SK-N-SH (cell line): ENCODE measurements at regions not wholly inside any gene's neighbourhood (a gene's known extent, or its start where the extent isn't known, plus 50 kb on each side); places are given as distances from the start of the nearest gene placed in this dataset.

Experiments
- CTCF ChIA-PET: fragments of 300-600, 350-600 bp; formaldehyde crosslinking; extraction: SDS; loops from one replicate; lab custom pipeline; 2021; lab: Yijun Ruan, JAX
- POLR2A ChIA-PET: fragments of 350-600 bp; sonication (Branson Sonifier 250); formaldehyde crosslinking; extraction: SDS; loops from one replicate; lab custom pipeline; 2020; ENCODE audit warnings: antibody characterized with exemption, inconsistent platforms; lab: Yijun Ruan, JAX
- DNase-seq: peaks from one replicate; pipeline ENCODE4 v3.0.0; 2012
- H2AFZ ChIP-seq: fragments of 200-600 bp; sonication (generic); 2 replicates; pipeline ENCODE4 v1.8.1; 2016; ENCODE audit warnings: antibody characterized with exemption, mild to moderate bottlenecking, low read depth
- H3F3A ChIP-seq: fragments of 200-600 bp; sonication (generic); replicated peaks from 2 replicates; pipeline ENCODE3; 2016; ENCODE audit warnings: antibody characterized with exemption, mild to moderate bottlenecking; ENCODE audit not compliant: insufficient read depth
- H3K27ac ChIP-seq, 2 experiments: fragments of 200-500 bp in 1 of 2; fragments of 200-600 bp in 1 of 2; sonication (Bioruptor generic) in 1 of 2; sonication (generic), shearing (Covaris generic) in 1 of 2; 2 replicates each; pipeline versions ENCODE4 v1.5.1 to v1.6.1; 2014 to 2016; ENCODE audit warnings: low read depth in 2 of 2, inconsistent platforms in 1 of 2, low read length in 1 of 2, mild to moderate bottlenecking in 1 of 2, mixed read lengths in 1 of 2
- H3K27me3 ChIP-seq: fragments of 200-600 bp; sonication (generic), shearing (Covaris generic); 2 replicates; pipeline ENCODE4 v1.6.1; 2016; ENCODE audit warnings: mixed run types; ENCODE audit not compliant: insufficient read depth
- H3K36me3 ChIP-seq, 2 experiments: fragments of 200-500 bp in 1 of 2; fragments of 200-600 bp in 1 of 2; sonication (Bioruptor generic) in 1 of 2; sonication (generic) in 1 of 2; replicated peaks in 1 of 2; 2 replicates each; pipeline versions ENCODE3 to v1.5.1; 2014 to 2016; ENCODE audit warnings: low read length in 1 of 2, mild to moderate bottlenecking in 1 of 2; ENCODE audit not compliant: insufficient read depth in 2 of 2, control insufficient read depth in 1 of 2
- H3K4me1 ChIP-seq, 2 experiments: fragments of 200-500 bp in 1 of 2; fragments of 200-600 bp in 1 of 2; sonication (Bioruptor generic) in 1 of 2; sonication (generic), shearing (Covaris generic) in 1 of 2; 2 replicates each; pipeline versions ENCODE4 v1.5.1 to v1.6.1; 2014 to 2016; ENCODE audit warnings: low read depth in 1 of 2, low read length in 1 of 2, mixed run types in 1 of 2; ENCODE audit not compliant: insufficient read depth in 2 of 2, control insufficient read depth in 1 of 2
- H3K4me2 ChIP-seq: fragments of 200-600 bp; sonication (generic), shearing (Covaris generic); 2 replicates; pipeline ENCODE4 v1.6.1; 2017; ENCODE audit warnings: mixed run types
- H3K4me3 ChIP-seq, 2 experiments: fragments of 200-500 bp in 1 of 2; fragments of 200-600 bp in 1 of 2; sonication (Bioruptor generic) in 1 of 2; sonication (generic), shearing (Covaris generic) in 1 of 2; 2 replicates each; pipeline versions ENCODE4 v1.5.1 to v1.8.1; 2014 to 2016; ENCODE audit warnings: low read depth in 2 of 2, inconsistent platforms in 1 of 2, low read length in 1 of 2, mild to moderate bottlenecking in 1 of 2, mixed read lengths in 1 of 2, moderate library complexity in 1 of 2
- H3K79me2 ChIP-seq: fragments of 200-600 bp; sonication (generic); 2 replicates; pipeline ENCODE4 v1.8.1; 2017; ENCODE audit warnings: mild to moderate bottlenecking; ENCODE audit not compliant: insufficient read depth
- H3K9ac ChIP-seq: fragments of 200-600 bp; sonication (generic); 2 replicates; pipeline ENCODE4 v1.6.1; 2017; ENCODE audit warnings: mixed run types
- H3K9me2 ChIP-seq: fragments of 200-600 bp; sonication (generic); 2 replicates; pipeline ENCODE4 v1.6.1; 2017; ENCODE audit warnings: mixed run types
- H3K9me3 ChIP-seq: fragments of 200-600 bp; sonication (generic); 2 replicates; pipeline ENCODE4 v1.6.1; 2017; ENCODE audit warnings: mixed run types, mild to moderate bottlenecking, moderate library complexity
- H4K20me1 ChIP-seq: fragments of 200-600 bp; sonication (generic); 2 replicates; pipeline ENCODE4 v1.6.1; 2017; ENCODE audit warnings: mild to moderate bottlenecking, mixed run types; ENCODE audit not compliant: insufficient read depth
- CHD2 ChIP-seq: fragments of 150-350 bp; IDR thresholded peaks from 2 replicates; pipeline ENCODE4 v1.6.1; 2018; ENCODE audit warnings: low read length; ENCODE audit not compliant: partially characterized antibody
- CTCF ChIP-seq: fragments of 200-600 bp; sonication (generic); IDR thresholded peaks from 2 replicates; pipeline ENCODE4 v1.6.1; 2017; ENCODE audit warnings: antibody characterized with exemption, mild to moderate bottlenecking, moderate library complexity
- ELF1 ChIP-seq: IDR thresholded peaks from 2 replicates; pipeline ENCODE4 v1.4.0; 2012
- IRF3 ChIP-seq: fragments of 150-350 bp; IDR thresholded peaks from 2 replicates; pipeline ENCODE4 v1.6.1; 2016; ENCODE audit warnings: mild to moderate bottlenecking, low read depth, low read length
- JUND ChIP-seq: IDR thresholded peaks from 2 replicates; pipeline ENCODE4 v1.4.0; 2012
- MEF2A ChIP-seq: IDR thresholded peaks from 2 replicates; pipeline ENCODE4 v1.4.0; 2012; ENCODE audit warnings: low read depth, borderline replicate concordance
- RCOR1 ChIP-seq: fragments of 150-350 bp; IDR thresholded peaks from 2 replicates; pipeline ENCODE4 v1.6.1; 2017; ENCODE audit warnings: antibody characterized with exemption, low read length
- RFX5 ChIP-seq: IDR thresholded peaks from 2 replicates; pipeline ENCODE4 v1.6.1; 2012; ENCODE audit warnings: mild to moderate bottlenecking, improper control_type of control experiment, low read length
- RXRA ChIP-seq: IDR thresholded peaks from 2 replicates; pipeline ENCODE4 v1.4.0; 2012; ENCODE audit warnings: low read depth, mild to moderate bottlenecking, borderline replicate concordance
- SIN3A ChIP-seq: IDR thresholded peaks from 2 replicates; pipeline ENCODE4 v1.6.1; 2012; ENCODE audit warnings: low read depth, mild to moderate bottlenecking, low read length, moderate library complexity, borderline replicate concordance
- TCF12 ChIP-seq: IDR thresholded peaks from 2 replicates; pipeline ENCODE4 v1.4.0; 2012
- TEAD4 ChIP-seq: IDR thresholded peaks from 2 replicates; pipeline ENCODE4 v1.4.0; 2012; ENCODE audit warnings: mild to moderate bottlenecking, borderline replicate concordance; ENCODE audit not compliant: insufficient read depth
- USF2 ChIP-seq: fragments of 150-350 bp; IDR thresholded peaks from 2 replicates; pipeline ENCODE4 v1.6.1; 2017; ENCODE audit warnings: antibody characterized with exemption, low read length, low read depth, borderline replicate concordance
- WGBS: methylation state at CpG from one replicate; pipeline ENCODE4 v1.1.6; 2017; ENCODE audit warnings: low lambda C conversion rate; 5-methylcytosine and 5-hydroxymethylcytosine counted together
- TF ChIP-seq, protein P1 (sequence below): IDR thresholded peaks from 2 replicates; pipeline ENCODE4 v1.4.0; 2012; ENCODE audit warnings: low read depth, borderline replicate concordance

DNA sequence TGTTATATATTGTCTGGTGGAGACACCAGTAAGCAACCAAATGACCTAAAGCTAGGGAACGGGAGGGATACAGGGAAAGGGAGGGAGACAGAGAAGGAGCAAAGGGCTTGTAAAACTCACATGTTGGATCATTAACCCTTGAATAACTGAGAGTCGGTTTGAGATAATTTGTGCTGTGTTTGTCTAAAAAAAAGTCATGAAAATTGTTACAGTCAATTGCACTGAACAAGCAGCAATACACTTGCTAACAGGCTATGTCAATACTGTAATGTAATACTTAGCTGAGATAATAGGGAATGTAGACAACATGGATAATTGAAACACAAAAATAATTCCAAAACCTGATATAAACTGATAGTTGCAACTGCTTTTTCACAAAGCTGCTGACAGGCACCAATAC, 71.3 kb upstream of the ZNF521 start (continued):
- TF ChIP-seq CTCF (no peak), MEF2A (no peak), CHD2 (no peak), TCF12 (no peak), ELF1 (no peak), SIN3A (no peak), RFX5 (no peak), JUND (no peak), RXRA (no peak), RCOR1 (no peak), TEAD4 (no peak), IRF3 (no peak), USF2 (no peak)
- TF ChIP-seq, protein P1, sequence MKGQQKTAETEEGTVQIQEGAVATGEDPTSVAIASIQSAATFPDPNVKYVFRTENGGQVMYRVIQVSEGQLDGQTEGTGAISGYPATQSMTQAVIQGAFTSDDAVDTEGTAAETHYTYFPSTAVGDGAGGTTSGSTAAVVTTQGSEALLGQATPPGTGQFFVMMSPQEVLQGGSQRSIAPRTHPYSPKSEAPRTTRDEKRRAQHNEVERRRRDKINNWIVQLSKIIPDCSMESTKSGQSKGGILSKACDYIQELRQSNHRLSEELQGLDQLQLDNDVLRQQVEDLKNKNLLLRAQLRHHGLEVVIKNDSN: no peak

GRCh38 chr18:25422230-25422629, 70.3 kb upstream of the ZNF521 start:
- Histone ChIP-seq H3F3A (no peaks in the 10 kb centered on the region), H3K9me3 (no peaks in the 10 kb centered on the region), H3K9ac (no peak overlapping the region), H3K27me3 (no peaks in the 10 kb centered on the region), H3K36me3 (no peaks in the 10 kb centered on the region), H2AFZ (no peak overlapping the region), H3K27ac (no peak overlapping the region), H3K9me2 (no peaks in the 10 kb centered on the region), H3K79me2 (no peaks in the 10 kb centered on the region), H3K4me3 (no peak overlapping the region), H3K4me1 (no peaks in the 10 kb centered on the region; a peak in 1 of 4 replicates), H4K20me1 (no peaks in the 10 kb centered on the region), H3K4me2 (no peak overlapping the region)
- CTCF ChIA-PET: no interaction called here
- WGBS: 50% methylated on average over 1 of the region's 1 CpG
- POLR2A ChIA-PET: no interaction called here
- DNase-seq: no peak
- TF ChIP-seq ELF1: no peak
- TF ChIP-seq, protein P1: no peak
- no peak for TF ChIP-seq RFX5
- TF ChIP-seq CTCF: no peak
